Left renal cortex interstitium (tissue), 4 donors: ENCODE measurements at regions not wholly inside any gene's neighbourhood (a gene's known extent, or its start where the extent isn't known, plus 50 kb on each side); places are given as distances from the start of the nearest gene placed in this dataset.
"Not testable (repeated sequence)": the region's sequence is repeated elsewhere in the genome, so short reads cannot be mapped to it uniquely, and the experiment has no call there.

Experiments
- DNase-seq, 4 donors: peaks; one replicate each; pipeline ENCODE4 v3.0.0-alpha.2; 2013; ENCODE audit warnings: low read depth in 4 of 4, low spot score in 2 of 4, missing footprints in 1 of 4

DNA sequence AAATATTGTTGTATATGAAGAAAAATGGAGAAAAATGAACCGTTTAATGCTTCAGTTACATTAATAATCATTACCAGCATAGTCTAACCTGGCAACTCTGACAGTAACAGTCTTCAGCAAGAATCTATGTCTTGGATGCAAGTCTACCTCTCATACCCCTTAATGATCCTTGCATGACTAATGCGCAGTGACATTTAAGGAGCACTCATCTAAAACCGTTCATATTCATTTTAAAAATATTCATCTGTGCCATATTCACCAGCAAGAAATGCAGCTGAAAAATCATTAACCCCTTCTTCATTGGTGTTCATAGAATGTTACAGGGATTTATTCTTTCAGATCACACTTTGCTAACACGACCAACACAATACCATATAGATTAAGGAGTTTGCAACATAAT lies 227.2 kb upstream of the ASCC3 start:
- no peak for DNase-seq

DNA sequence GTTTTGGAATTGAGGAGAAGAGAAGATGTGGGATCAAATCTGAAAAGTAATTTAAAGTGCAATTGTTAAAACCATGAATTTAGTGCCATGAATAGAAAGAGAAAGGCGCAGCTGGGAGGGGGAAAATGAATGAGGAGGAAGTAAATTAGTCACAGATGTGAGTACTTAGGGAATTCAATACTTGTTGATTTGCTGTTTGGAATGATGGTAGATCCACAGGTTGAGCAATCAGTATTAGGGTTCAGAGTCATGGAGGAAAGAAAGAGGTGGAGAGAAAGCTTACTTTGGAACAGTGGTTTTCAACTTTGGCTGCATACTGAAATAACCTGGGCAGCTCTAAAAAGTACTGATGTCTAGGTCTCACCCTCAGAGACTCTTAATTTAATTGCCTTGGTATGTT lies 229.7 kb upstream of the ASCC3 start:
- DNase-seq: no peak

GRCh38 chr6:101113468-101114260 lies 232.5 kb upstream of the ASCC3 start:
- DNase-seq: no peak

GRCh38 chr6:101114703-101115102 lies 233.6 kb upstream of the ASCC3 start:
- peak; percentile 30 to 49 (median 33) for DNase-seq

- DNase-seq: no peak
Measured at GRCh38 chr6:101116337-101116736, 235.2 kb upstream of the ASCC3 start.

DNA sequence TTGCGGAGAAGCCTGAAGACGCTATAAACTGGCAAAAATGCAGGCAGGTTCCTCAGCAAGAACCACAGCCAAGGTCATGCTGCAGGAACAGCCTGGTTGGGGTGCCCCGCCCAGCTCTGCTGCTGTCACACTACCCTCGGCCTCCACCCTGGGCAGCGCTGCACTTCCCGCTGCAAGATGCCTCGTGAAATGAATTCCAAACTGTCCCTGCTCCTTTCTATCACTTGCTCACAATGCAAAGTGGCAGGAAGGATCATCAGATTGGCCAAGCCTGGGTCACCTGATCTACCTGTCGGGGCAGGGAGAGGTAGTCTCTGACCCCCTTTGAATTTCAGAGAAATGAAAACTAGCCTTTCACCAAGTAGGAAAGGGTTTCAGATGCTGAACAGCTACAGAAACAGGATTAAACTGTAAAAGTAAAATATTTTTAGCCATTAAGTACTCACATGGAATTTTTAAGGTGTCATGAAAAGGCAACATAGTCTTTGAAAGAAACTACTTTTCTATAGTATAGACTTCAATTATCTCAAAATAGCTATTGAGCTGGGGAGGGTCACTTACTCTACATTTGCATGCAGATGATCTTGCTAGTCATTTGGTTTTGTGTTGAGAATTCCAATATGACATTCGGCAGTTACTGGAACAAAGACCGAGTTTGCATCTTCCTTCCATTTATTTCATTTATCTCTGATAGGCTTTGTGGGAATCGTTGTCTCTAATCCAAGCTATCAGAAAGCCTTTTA lies 236.4 kb upstream of the ASCC3 start:
- DNase-seq: no peak

GRCh38 chr6:101118136-101118396 lies 236.9 kb upstream of the ASCC3 start:
- no peak for DNase-seq

DNA sequence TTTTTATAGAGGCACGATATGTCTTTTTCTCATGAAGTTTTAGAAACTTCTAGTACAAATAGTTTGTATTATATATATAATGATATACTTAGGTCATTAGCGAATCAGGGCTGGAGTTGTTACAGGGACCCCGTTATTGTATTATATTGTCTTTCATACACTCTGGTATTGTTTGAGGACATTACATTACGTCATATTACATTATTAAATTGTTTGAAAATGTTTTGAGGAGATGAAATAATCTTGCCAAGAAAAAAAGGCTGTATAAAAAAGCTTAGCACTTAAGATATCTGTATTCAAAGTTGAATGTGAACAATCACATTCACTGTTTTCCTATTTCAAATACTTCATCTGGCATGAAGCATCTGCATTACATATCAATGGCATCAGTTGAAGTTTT lies 239.6 kb upstream of the ASCC3 start:
- no peak for DNase-seq

DNA sequence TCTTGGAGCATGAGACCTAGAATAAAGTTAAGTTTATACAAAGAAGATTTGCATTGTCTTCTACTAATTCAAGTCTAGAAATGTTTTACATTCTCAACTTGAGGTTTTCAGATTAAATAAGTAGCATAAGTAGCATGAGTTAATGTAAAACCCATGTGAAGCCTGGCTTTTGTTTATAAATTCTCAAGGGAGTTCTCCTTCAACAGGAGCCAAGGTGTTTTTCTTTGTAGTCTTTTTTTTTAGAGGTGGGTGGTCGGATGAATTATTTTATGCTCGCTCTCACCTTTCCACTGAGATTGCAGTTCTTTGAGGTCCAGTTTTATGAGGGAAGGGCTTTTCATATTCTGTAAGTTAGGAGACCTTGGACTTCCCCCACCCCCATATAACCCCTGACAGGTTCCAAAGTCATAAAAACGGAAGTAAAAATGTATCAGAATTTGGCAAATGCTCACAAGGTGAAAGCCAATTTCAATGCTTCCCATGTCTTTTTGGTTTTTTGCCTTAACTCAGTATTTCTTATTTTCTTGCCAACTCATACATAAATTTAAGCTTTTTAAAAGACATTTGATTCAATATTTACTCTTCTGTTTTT lies 244.3 kb upstream of the ASCC3 start:
- DNase-seq: no peak

DNA sequence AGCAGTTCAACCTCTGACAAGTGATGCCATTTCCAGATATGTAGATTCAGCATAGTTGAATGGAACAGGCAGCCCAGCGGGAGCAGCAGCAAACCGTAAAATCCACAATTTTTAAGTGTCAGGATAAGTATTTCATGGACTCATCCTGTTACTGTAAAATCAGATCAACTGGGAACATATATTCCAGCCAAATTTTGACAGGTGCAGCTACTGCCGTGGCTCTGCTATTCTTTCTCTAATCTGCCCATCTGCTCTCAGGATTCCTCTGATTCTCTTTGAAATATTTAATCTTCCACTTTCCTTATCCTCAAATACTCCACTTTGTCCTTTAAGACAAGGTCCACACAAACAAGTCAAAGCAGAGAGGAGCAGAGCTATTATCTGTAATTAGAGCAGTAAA lies 245.4 kb upstream of the ASCC3 start:
- DNase-seq: no peak

DNA sequence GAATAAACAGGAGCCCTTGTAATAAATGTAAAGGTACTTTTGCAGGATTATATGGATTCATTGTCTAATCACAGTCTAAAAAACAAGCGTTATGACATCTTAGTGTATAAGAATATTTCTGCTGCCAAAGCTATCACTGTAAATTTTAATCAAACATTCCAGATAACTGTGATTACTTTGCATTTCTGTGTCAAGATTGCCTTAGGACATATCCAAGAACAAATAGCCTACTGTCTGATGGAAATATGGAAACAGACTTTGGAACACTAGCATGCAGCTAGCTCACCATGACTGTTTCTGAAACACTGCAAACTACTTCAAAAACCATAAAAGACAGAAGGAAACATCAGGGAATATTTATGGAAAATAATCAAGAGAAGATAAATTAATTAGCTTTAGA lies 248.7 kb upstream of the ASCC3 start:
- DNase-seq: no peak

GRCh38 chr6:101146389-101146788 lies 247.1 kb upstream of the GRIK2 start:
- DNase-seq: no peak

DNA sequence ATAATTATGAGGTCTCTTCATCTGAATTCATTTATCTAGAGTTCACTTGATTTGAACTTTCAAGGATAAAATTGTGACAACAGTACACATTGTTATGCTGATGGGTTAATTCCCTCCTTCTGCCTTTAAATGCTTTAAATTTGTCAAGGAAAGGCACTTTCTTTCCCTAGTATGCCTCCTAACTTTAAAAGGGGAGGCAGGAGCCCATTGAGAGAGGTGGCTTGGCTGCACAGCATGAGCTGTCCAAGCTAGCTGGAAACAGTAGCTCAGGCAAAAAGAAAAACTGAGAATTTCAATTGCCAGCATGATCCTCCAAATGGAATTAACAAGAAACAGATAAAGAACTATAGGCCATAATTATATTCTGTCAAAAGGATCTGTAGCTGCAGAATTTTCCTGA lies 243.3 kb upstream of the GRIK2 start:
- no peak for DNase-seq

DNA sequence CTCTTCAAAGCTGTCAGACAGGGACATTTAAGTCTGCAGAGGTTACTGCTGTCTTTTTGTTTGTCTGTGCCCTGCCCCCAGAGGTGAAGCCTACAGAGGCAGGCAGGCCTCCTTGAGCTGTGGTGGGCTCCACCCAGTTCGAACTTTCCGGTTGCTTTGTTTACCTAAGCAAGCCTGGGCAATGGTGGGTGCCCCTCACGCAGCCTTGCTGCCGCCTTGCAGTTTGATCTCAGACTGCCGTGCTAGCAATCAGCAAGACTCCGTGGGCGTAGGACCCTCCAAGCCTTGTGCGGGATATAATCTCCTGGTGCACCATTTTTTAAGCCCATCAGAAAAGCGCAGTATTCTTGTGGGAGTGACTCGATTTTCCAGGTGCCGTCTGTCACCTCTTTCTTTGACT lies 235.9 kb upstream of the GRIK2 start:
- DNase-seq: not testable (repeated sequence)

- DNase-seq: no peak
Measured at GRCh38 chr6:101163611-101164010, 229.9 kb upstream of the GRIK2 start.

DNA sequence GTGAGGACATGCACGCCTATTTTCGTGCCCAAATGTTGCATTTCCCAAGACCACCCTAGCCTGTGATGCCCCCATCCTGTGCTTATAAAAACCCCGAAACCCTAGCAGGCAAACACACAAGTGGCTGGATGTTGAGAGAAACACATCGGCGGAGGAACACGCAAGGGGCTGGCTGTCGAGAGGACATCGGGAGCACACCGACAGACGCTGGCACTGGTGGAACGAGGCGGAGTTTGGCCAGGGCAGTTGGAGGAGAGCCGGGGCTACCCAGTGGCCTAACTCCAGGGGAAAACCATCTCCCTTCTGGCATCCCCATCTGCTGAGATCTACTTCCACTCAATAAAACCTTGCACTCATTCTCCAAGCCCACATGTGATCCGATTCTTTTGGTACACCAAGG lies 225.9 kb upstream of the GRIK2 start:
- DNase-seq: no peak

DNA sequence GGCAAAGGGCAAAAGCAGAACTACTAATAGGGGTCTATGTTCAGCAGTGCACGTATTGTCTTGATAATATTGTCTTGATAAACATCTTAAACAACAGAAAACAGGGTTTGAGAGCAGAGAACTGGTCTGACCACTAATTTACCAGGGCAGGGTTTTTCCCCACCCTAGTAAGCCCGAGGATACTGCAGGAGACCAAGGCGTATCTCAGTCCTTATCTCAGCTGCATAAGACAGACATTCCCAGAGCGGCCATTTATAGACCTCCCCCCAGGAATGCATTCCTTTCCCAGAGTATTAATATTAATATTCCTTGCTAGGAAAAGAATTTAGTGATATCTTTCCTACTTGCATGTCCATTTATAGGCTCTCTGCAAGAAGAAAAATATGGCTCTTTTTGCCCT lies 222.5 kb upstream of the GRIK2 start:
- DNase-seq: not testable (repeated sequence)

DNA sequence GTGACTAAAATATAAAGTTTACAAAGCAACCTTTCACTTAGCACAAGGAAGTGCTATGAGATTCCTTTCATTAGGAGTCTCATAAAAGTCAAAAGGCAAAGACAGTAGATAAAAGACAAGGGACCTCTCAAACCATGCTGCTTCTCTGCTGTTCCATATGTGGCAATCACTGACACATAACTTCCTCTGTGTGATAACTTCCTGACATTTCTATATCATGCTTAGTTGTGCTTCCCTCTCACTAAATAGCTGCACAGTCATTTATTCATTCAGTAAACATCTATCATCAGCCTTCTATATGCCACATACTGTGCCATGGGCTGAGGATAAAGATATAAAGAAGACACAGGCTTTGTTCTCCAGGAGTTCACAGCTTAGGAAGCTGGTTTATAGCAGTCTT lies 214.8 kb upstream of the GRIK2 start:
- DNase-seq: no peak

GRCh38 chr6:101181006-101181405 lies 212.5 kb upstream of the GRIK2 start:
- DNase-seq: no peak

- not testable (repeated sequence) for DNase-seq
Measured at GRCh38 chr6:101188285-101188798, 205.2 kb upstream of the GRIK2 start.

DNA sequence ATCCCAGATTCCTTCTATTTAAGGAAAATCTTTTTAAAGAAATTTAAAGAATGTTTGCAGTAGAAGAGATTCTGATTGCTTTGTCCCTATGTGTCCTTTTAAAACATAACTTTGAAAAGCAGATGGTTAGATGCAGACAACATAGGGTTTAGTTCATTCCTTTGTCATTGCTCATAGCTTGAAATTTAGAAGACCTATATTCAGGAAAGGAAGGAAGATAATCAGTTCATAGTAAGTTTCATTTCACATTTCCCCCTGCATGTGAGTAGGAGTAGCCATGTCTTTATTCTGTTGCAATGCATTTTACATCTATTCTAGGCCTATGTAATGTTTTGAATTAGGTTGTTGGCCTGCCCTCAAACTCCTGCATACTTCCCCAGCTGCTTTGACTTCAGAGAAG lies 197.9 kb upstream of the GRIK2 start:
- no peak for DNase-seq

DNA sequence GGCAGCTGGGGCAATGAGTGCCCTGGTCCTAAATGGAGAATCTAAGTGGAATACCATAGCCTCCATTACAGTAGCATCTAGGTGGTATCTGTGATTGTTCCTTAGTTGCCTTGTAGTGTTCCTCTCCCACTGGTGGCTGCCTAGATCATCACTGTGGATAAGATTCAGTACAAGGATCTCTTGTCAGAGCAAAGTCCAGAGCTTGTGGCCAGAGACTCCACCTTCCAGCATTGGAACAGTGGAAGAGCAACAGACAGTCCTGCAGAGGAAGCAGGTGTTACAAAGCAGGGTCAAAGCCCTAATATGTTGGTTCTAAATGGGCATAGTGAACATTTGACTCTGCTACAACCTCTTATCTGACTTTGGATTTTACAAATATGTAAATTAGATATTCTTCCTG lies 194.1 kb upstream of the GRIK2 start:
- DNase-seq: no peak
